Epithelial cell of proximal tubule (primary cell): ENCODE measurements at regions not wholly inside any gene's neighbourhood (a gene's known extent, or its start where the extent isn't known, plus 50 kb on each side); places are given as distances from the start of the nearest gene placed in this dataset.

ENCODE experiments used
- DNase-seq: peaks from one replicate; pipeline ENCODE4 v3.0.0-alpha.2; 2011; ENCODE audit warnings: low read depth
- H3K4me3 ChIP-seq: 2 replicates; pipeline ENCODE4 v1.5.1; 2011; ENCODE audit warnings: low read depth, mild to moderate bottlenecking, low read length
- CTCF ChIP-seq: conservative IDR thresholded peaks from 2 replicates; pipeline ENCODE4 v1.5.1; 2012; ENCODE audit warnings: low read depth, mild to moderate bottlenecking, low read length

- H3K4me3 ChIP-seq, result no peak overlapping the region
- no peak for DNase-seq
- no peak for TF ChIP-seq CTCF
Measured at GRCh38 chr5:16392718-16393117, 72.9 kb downstream of the ZNF622 start.

- DNase-seq, result no peak
- TF ChIP-seq CTCF, result no peak
- H3K4me3 ChIP-seq, result no peak overlapping the region
Measured at GRCh38 chr5:16391858-16392649, 73.5 kb downstream of the ZNF622 start.

- TF ChIP-seq CTCF, result no peak
- no peak for DNase-seq
- H3K4me3 ChIP-seq, result no peak overlapping the region
Measured at GRCh38 chr5:16390825-16391224, 74.8 kb downstream of the ZNF622 start.

DNA sequence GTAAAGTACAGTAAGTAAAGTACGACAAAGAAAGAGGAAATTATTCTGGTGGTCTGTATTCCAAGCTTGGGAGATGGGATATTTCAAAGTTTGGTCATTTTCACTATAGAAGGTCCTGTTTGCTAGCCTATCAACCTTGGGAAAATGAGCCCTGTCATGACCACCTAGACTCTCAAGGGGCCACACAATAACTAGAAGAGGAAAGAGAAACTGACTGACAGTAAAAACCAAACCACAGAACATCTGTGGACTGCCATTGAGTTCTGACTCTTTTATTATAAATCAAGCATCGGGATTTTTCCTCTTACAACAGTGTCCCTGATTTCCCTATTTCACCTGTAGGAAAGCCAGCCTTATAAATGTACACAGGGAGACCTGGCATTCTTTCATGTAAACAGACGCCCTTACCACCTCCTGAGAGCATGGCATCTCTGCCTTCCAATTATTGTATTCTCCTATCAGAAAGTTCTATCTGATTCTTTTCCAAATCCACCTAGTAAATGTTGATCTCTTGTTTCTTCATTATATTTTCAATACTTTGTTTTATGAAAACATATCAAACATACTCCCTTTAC, 80.0 kb downstream of the ZNF622 start:
- H3K4me3 ChIP-seq, result no peak overlapping the region
- no peak for TF ChIP-seq CTCF
- no peak for DNase-seq

DNA sequence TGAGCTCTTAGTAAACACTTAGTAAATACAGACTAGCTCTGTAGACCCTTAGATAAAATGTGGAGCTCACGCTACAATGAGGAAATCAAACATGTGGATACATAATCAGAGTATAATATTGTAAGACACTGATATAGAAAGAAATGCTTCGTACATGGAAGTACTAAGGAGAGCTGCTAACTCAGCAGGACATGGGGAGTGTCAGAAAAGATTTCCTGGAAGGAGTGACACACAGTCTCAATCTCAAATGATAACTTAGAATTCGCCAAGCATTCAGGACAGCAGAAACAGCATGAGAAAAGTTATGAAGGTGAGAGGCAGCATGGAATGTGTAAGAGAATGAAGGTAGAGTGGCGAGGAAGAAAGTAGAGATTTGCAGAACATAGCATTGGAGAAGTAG, 80.8 kb downstream of the ZNF622 start:
- no peak for DNase-seq
- TF ChIP-seq CTCF, result no peak
- no peak overlapping the region for H3K4me3 ChIP-seq

DNA sequence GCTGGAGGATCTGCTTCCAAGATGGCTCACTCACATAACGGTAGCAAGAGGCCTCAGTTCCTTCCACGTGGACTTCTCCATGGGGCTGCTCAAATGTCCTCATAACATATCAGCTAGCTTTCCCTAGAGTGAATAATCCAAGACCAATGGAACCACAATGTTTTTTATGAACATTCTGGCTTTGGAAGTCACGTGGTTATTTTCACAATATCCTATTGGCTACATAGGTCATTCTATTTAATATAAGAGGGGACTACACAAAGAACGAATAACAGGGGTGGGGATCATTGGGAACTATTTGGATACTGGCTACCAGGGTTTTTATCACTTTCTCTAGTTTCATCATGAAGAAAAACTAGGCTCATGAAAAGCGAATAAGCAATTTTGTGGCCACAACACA, 81.4 kb downstream of the ZNF622 start:
- H3K4me3 ChIP-seq, result no peak overlapping the region
- DNase-seq, result no peak
- TF ChIP-seq CTCF, result no peak
